ENCODE measurements at regions not wholly inside any gene's neighbourhood (a gene's known extent, or its start where the extent isn't known, plus 50 kb on each side); places are given as distances from the start of the nearest gene placed in this dataset.
"Not testable (repeated sequence)": the region's sequence is repeated elsewhere in the genome, so short reads cannot be mapped to it uniquely, and the experiment has no call there.

GRCh38 chr12:86713121-86713520 is 456.9 kb upstream of the MGAT4C start:
- ChIA-PET CTCF (no interaction called here), POLR2A (no interaction called here)
- Mint-ChIP-seq H3K27ac (no peak overlapping the region), H3K36me3 (ENCODE audit: low read depth) (no peaks in the 10 kb centered on the region), H3K9me3 (peaks cover 7% of the 10 kb centered on the region), H3K27me3 (no peaks in the 10 kb centered on the region), H3K4me1 (no peaks in the 10 kb centered on the region), H3K4me3 (no peak overlapping the region)
- DNase-seq = no peak

- POLR2A ChIA-PET = no interaction called here
- CTCF ChIA-PET = no interaction called here
- no peaks in the 10 kb centered on the region for H3K36me3 Mint-ChIP-seq (ENCODE audit: low read depth)
- no peak for DNase-seq
- H3K27me3 Mint-ChIP-seq = no peaks in the 10 kb centered on the region
- H3K4me3 Mint-ChIP-seq = no peak overlapping the region
- no peak overlapping the region for H3K27ac Mint-ChIP-seq
- H3K4me1 Mint-ChIP-seq = no peaks in the 10 kb centered on the region
- peaks cover 7% of the 10 kb centered on the region for H3K9me3 Mint-ChIP-seq
Measured at GRCh38 chr12:86712425-86712843, 456.2 kb upstream of the MGAT4C start.

- no peak overlapping the region for H3K27ac Mint-ChIP-seq
- no peak overlapping the region for H3K4me3 Mint-ChIP-seq
- no peaks in the 10 kb centered on the region for H3K27me3 Mint-ChIP-seq
- DNase-seq = no peak
- H3K4me1 Mint-ChIP-seq = no peaks in the 10 kb centered on the region
- no peaks in the 10 kb centered on the region for H3K36me3 Mint-ChIP-seq (ENCODE audit: low read depth)
- ChIA-PET POLR2A (no interaction called here), CTCF (no interaction called here)
- H3K9me3 Mint-ChIP-seq = peaks cover 12% of the 10 kb centered on the region
Measured at GRCh38 chr12:86711731-86712130, 455.5 kb upstream of the MGAT4C start.

GRCh38 chr12:86710109-86710508 is 453.9 kb upstream of the MGAT4C start:
- Mint-ChIP-seq H3K27me3 (no peaks in the 10 kb centered on the region), H3K27ac (no peak overlapping the region), H3K4me1 (no peaks in the 10 kb centered on the region), H3K4me3 (no peak overlapping the region), H3K9me3 (peaks cover 16% of the 10 kb centered on the region), H3K36me3 (ENCODE audit: low read depth) (no peaks in the 10 kb centered on the region)
- ChIA-PET CTCF (no interaction called here), POLR2A (no interaction called here)
- no peak for DNase-seq

GRCh38 chr12:86709017-86709416 is 452.8 kb upstream of the MGAT4C start:
- H3K36me3 Mint-ChIP-seq (ENCODE audit: low read depth); H3K4me1 Mint-ChIP-seq; H3K27ac Mint-ChIP-seq; POLR2A ChIA-PET; H3K4me3 Mint-ChIP-seq; DNase-seq; CTCF ChIA-PET; H3K27me3 Mint-ChIP-seq: not testable (repeated sequence)
- peaks cover 17% of the 10 kb centered on the region for H3K9me3 Mint-ChIP-seq

GRCh38 chr12:86698641-86698980 is 442.4 kb upstream of the MGAT4C start:
- Mint-ChIP-seq H3K9me3 (peaks cover 2% of the 10 kb centered on the region), H3K27ac (no peak overlapping the region), H3K36me3 (ENCODE audit: low read depth) (no peaks in the 10 kb centered on the region), H3K27me3 (no peaks in the 10 kb centered on the region), H3K4me1 (no peaks in the 10 kb centered on the region), H3K4me3 (no peak overlapping the region)
- no peak for DNase-seq
- POLR2A ChIA-PET = no interaction called here
- CTCF ChIA-PET = no interaction called here

GRCh38 chr12:86697916-86698640 is 441.9 kb upstream of the MGAT4C start:
- no peak overlapping the region for H3K27ac Mint-ChIP-seq
- H3K4me3 Mint-ChIP-seq = no peak overlapping the region
- ChIA-PET CTCF (no interaction called here), POLR2A (no interaction called here)
- no peaks in the 10 kb centered on the region for H3K27me3 Mint-ChIP-seq
- DNase-seq = no peak
- no peaks in the 10 kb centered on the region for H3K36me3 Mint-ChIP-seq (ENCODE audit: low read depth)
- peaks cover 2% of the 10 kb centered on the region for H3K9me3 Mint-ChIP-seq
- no peaks in the 10 kb centered on the region for H3K4me1 Mint-ChIP-seq

GRCh38 chr12:86683568-86684304 is 427.5 kb upstream of the MGAT4C start:
- ChIA-PET POLR2A (no interaction called here), CTCF (no interaction called here)
- Mint-ChIP-seq H3K36me3 (ENCODE audit: low read depth) (no peaks in the 10 kb centered on the region), H3K4me1 (no peaks in the 10 kb centered on the region), H3K9me3 (peaks cover 14% of the 10 kb centered on the region), H3K27me3 (no peaks in the 10 kb centered on the region), H3K27ac (no peak overlapping the region), H3K4me3 (no peak overlapping the region)
- DNase-seq = no peak

- DNase-seq = no peak
- Mint-ChIP-seq H3K36me3 (ENCODE audit: low read depth) (no peaks in the 10 kb centered on the region), H3K27me3 (no peaks in the 10 kb centered on the region), H3K27ac (no peak overlapping the region), H3K4me1 (no peaks in the 10 kb centered on the region), H3K9me3 (peaks cover 6% of the 10 kb centered on the region), H3K4me3 (no peak overlapping the region)
- ChIA-PET CTCF (no interaction called here), POLR2A (no interaction called here)
Measured at GRCh38 chr12:86681060-86681459, 424.9 kb upstream of the MGAT4C start.

GRCh38 chr12:86675197-86675596 is 419.0 kb upstream of the MGAT4C start:
- ChIA-PET POLR2A (no interaction called here), CTCF (no interaction called here)
- no peaks in the 10 kb centered on the region for H3K27me3 Mint-ChIP-seq
- no peaks in the 10 kb centered on the region for H3K4me1 Mint-ChIP-seq
- H3K9me3 Mint-ChIP-seq = peaks cover 4% of the 10 kb centered on the region
- no peak overlapping the region for H3K27ac Mint-ChIP-seq
- H3K4me3 Mint-ChIP-seq = no peak overlapping the region
- no peak for DNase-seq
- no peaks in the 10 kb centered on the region for H3K36me3 Mint-ChIP-seq (ENCODE audit: low read depth)

GRCh38 chr12:86670986-86671385 is 414.8 kb upstream of the MGAT4C start:
- no peak overlapping the region for H3K4me3 Mint-ChIP-seq
- DNase-seq = no peak
- no peaks in the 10 kb centered on the region for H3K36me3 Mint-ChIP-seq (ENCODE audit: low read depth)
- peaks cover 3% of the 10 kb centered on the region for H3K9me3 Mint-ChIP-seq
- CTCF ChIA-PET = no interaction called here
- H3K27ac Mint-ChIP-seq = no peak overlapping the region
- POLR2A ChIA-PET = no interaction called here
- H3K4me1 Mint-ChIP-seq = no peaks in the 10 kb centered on the region
- H3K27me3 Mint-ChIP-seq = no peaks in the 10 kb centered on the region

GRCh38 chr12:86669010-86669409 is 412.8 kb upstream of the MGAT4C start:
- Mint-ChIP-seq H3K9me3 (peaks cover 3% of the 10 kb centered on the region), H3K4me1 (no peaks in the 10 kb centered on the region), H3K27ac (no peak overlapping the region), H3K36me3 (ENCODE audit: low read depth) (no peaks in the 10 kb centered on the region), H3K27me3 (no peaks in the 10 kb centered on the region), H3K4me3 (no peak overlapping the region)
- DNase-seq = no peak
- POLR2A ChIA-PET = no interaction called here
- CTCF ChIA-PET = no interaction called here

GRCh38 chr12:86666316-86666715 is 410.1 kb upstream of the MGAT4C start:
- no peaks in the 10 kb centered on the region for H3K36me3 Mint-ChIP-seq (ENCODE audit: low read depth)
- no peak for DNase-seq
- POLR2A ChIA-PET = no interaction called here
- H3K9me3 Mint-ChIP-seq = peaks cover 3% of the 10 kb centered on the region
- no peak overlapping the region for H3K27ac Mint-ChIP-seq
- CTCF ChIA-PET = no interaction called here
- H3K4me1 Mint-ChIP-seq = no peaks in the 10 kb centered on the region
- no peaks in the 10 kb centered on the region for H3K27me3 Mint-ChIP-seq
- no peak overlapping the region for H3K4me3 Mint-ChIP-seq

- no peaks in the 10 kb centered on the region for H3K36me3 Mint-ChIP-seq (ENCODE audit: low read depth)
- no peaks in the 10 kb centered on the region for H3K9me3 Mint-ChIP-seq
- no peak for DNase-seq
- POLR2A ChIA-PET = no interaction called here
- no peaks in the 10 kb centered on the region for H3K4me1 Mint-ChIP-seq
- no peak overlapping the region for H3K27ac Mint-ChIP-seq
- H3K4me3 Mint-ChIP-seq = no peak overlapping the region
- CTCF ChIA-PET = no interaction called here
- no peaks in the 10 kb centered on the region for H3K27me3 Mint-ChIP-seq
Measured at GRCh38 chr12:86663716-86664115, 407.5 kb upstream of the MGAT4C start.

All from activated CD4-positive, alpha-beta memory T cell treated with anti-CD3 and anti-CD28 coated beads, Interleukin-2, amount 10 ng/mL, durations not matched to agents 7 days and 5 days (primary cell).